Germinal center (tissue), 1 donor: ENCODE measurements at regions not wholly inside any gene's neighbourhood (a gene's known extent, or its start where the extent isn't known, plus 50 kb on each side); places are given as distances from the start of the nearest gene placed in this dataset.

Experiments
- DNase-seq: peaks from one replicate; pipeline ENCODE4 v3.0.0; 2012; ENCODE audit warnings: mixed read lengths, low spot score

GRCh38 chr7:155181768-155182167, 111.6 kb downstream of the HTR5A start:
- no peak for DNase-seq

- no peak for DNase-seq
Measured at GRCh38 chr7:155182406-155182970, 112.4 kb downstream of the HTR5A start.

GRCh38 chr7:155183655-155184054, 113.5 kb downstream of the HTR5A start:
- DNase-seq, result no peak

GRCh38 chr7:155184923-155185322, 112.8 kb upstream of the INSIG1 start:
- DNase-seq, result no peak

- no peak for DNase-seq
Measured at GRCh38 chr7:155187061-155187785, 110.5 kb upstream of the INSIG1 start.

- no peak for DNase-seq
Measured at GRCh38 chr7:155188357-155188756, 109.3 kb upstream of the INSIG1 start.

- no peak for DNase-seq
Measured at GRCh38 chr7:155188821-155189581, 108.7 kb upstream of the INSIG1 start.

GRCh38 chr7:155189590-155189989, 108.1 kb upstream of the INSIG1 start:
- no peak for DNase-seq

- peak; percentile 79 for DNase-seq
Measured at GRCh38 chr7:155190688-155191087, 107.0 kb upstream of the INSIG1 start.

- no peak for DNase-seq
Measured at GRCh38 chr7:155191137-155191536, 106.5 kb upstream of the INSIG1 start.

GRCh38 chr7:155191901-155192478, 105.7 kb upstream of the INSIG1 start:
- no peak for DNase-seq

GRCh38 chr7:155192961-155193640, 104.6 kb upstream of the INSIG1 start:
- no peak for DNase-seq

- no peak for DNase-seq
Measured at GRCh38 chr7:155193716-155194115, 104.0 kb upstream of the INSIG1 start.

- DNase-seq, result no peak
Measured at GRCh38 chr7:155194382-155195140, 103.1 kb upstream of the INSIG1 start.

- no peak for DNase-seq
Measured at GRCh38 chr7:155195939-155196523, 101.6 kb upstream of the INSIG1 start.

GRCh38 chr7:155198196-155198892, 99.3 kb upstream of the INSIG1 start:
- DNase-seq, result no peak

GRCh38 chr7:155198901-155199845, 98.5 kb upstream of the INSIG1 start:
- DNase-seq, result no peak

- DNase-seq, result no peak
Measured at GRCh38 chr7:155201325-155202087, 96.2 kb upstream of the INSIG1 start.
